K562 (cell line): ENCODE measurements at regions not wholly inside any gene's neighbourhood (a gene's known extent, or its start where the extent isn't known, plus 50 kb on each side); places are given as distances from the start of the nearest gene placed in this dataset.

Source experiments
- ATAC-seq: fragments of 200-7000 bp; cut with Tn5 transposase; 3 replicates; pipeline ENCODE4 v1.9.1; 2020; ENCODE audit warnings: moderate library complexity
- BruUV-seq: library from RNA; stranded (reverse); fragments of 400-500 nt; replicated peaks from 2 replicates; lab custom pipeline; 2021; lab: Mats Ljungman, UMichigan
- CTCF ChIA-PET: fragments of 300-600 bp; formaldehyde crosslinking; extraction: SDS; loops from one replicate; lab custom pipeline; 2021; ENCODE audit warnings: low intra/inter-chr PET ratio; lab: Yijun Ruan, JAX
- POLR2A ChIA-PET: fragments of 300-600, 350-650 bp; sonication (Branson Sonifier 250); formaldehyde crosslinking; extraction: SDS; loops from one replicate; lab custom pipeline; 2021; ENCODE audit warnings: antibody characterized with exemption, inconsistent platforms; lab: Yijun Ruan, JAX
- DNase-seq, 4 experiments: peaks; one replicate each; pipeline versions ENCODE4 v3.0.0 to v3.0.0-alpha.2; 2011 to 2018; ENCODE audit warnings: low spot score in 3 of 4, mixed read lengths in 3 of 4; ENCODE audit errors: extremely low read depth in 1 of 4
- FAIRE-seq: peaks from 2 replicates; lab custom pipeline; 2011; peaks lifted over from hg19 to GRCh38; lab: Jason Lieb, UNC
- H2AFZ ChIP-seq: 2 replicates; pipeline ENCODE4 v1.6.0; 2011; ENCODE audit warnings: low read depth, low read length, control low read depth, inconsistent platforms
- H3K27ac ChIP-seq: fragments of 200-600 bp; 3 replicates; pipeline ENCODE4 v1.8.0; 2011; ENCODE audit warnings: low read depth, mild to moderate bottlenecking, control low read depth, inconsistent platforms, low read length, moderate library complexity, mixed read lengths; ENCODE audit errors: extremely low read depth
- H3K27me3 ChIP-seq, 2 experiments: fragments of 300-600 bp in 1 of 2; 2 replicates in 1 of 2; 3 replicates in 1 of 2; pipeline versions ENCODE4 v1.6.0 to v1.8.0; 2011; ENCODE audit warnings: inconsistent platforms in 2 of 2, low read length in 2 of 2, mild to moderate bottlenecking in 1 of 2, mixed read lengths in 1 of 2, moderate library complexity in 1 of 2; ENCODE audit not compliant: control insufficient read depth in 2 of 2, insufficient read depth in 2 of 2
- H3K36me3 ChIP-seq: fragments of 300-600 bp; 3 replicates; pipeline ENCODE4 v1.8.0; 2011; ENCODE audit warnings: mild to moderate bottlenecking, low read length, inconsistent platforms; ENCODE audit not compliant: control insufficient read depth, insufficient read depth
- H3K4me1 ChIP-seq, 2 experiments: fragments of 200-600 bp in 1 of 2; replicated peaks in 1 of 2; 2 replicates in 1 of 2; 3 replicates in 1 of 2; pipeline versions ENCODE4 v1.5.1 to v1.8.0; 2011; ENCODE audit warnings: inconsistent platforms in 2 of 2, low read length in 2 of 2, mild to moderate bottlenecking in 1 of 2, mixed read lengths in 1 of 2, moderate library complexity in 1 of 2; ENCODE audit not compliant: control insufficient read depth in 2 of 2, insufficient read depth in 2 of 2
- H3K4me2 ChIP-seq: 2 replicates; pipeline ENCODE4 v1.6.1; 2011; ENCODE audit warnings: low read length, control low read depth, inconsistent platforms, mixed read lengths; ENCODE audit not compliant: insufficient read depth
- H3K4me3 ChIP-seq: fragments of 200-600 bp; sonication (generic), shearing (Covaris generic); 2 replicates; pipeline ENCODE4 v1.5.1; 2016; ENCODE audit warnings: control low read depth, inconsistent platforms
- H3K79me2 ChIP-seq: fragments of 200-600 bp; 3 replicates; pipeline ENCODE4 v1.8.0; 2011; ENCODE audit warnings: low read length, inconsistent platforms; ENCODE audit not compliant: control insufficient read depth, insufficient read depth
- H3K9ac ChIP-seq, 2 experiments: 2 replicates each; pipeline versions ENCODE4 v1.6.0 to v1.6.1; 2011; ENCODE audit warnings: low read depth in 2 of 2, low read length in 2 of 2, control low read depth in 1 of 2, inconsistent platforms in 1 of 2, mild to moderate bottlenecking in 1 of 2, mixed read lengths in 1 of 2; ENCODE audit not compliant: insufficient read depth in 1 of 2
- H3K9me1 ChIP-seq: one replicate; pipeline ENCODE4 v1.6.0; 2011; ENCODE audit warnings: inconsistent platforms, mild to moderate bottlenecking, low read length, moderate library complexity; ENCODE audit not compliant: control insufficient read depth, insufficient read depth
- H3K9me3 ChIP-seq: replicated peaks from 2 replicates; pipeline ENCODE4 v1.5.1; 2011; ENCODE audit warnings: low read depth, low read length, inconsistent platforms; ENCODE audit not compliant: control insufficient read depth, insufficient read depth
- H4K20me1 ChIP-seq: replicated peaks from 2 replicates; pipeline ENCODE4 v1.6.1; 2011; ENCODE audit warnings: low read length, inconsistent platforms, mixed read lengths; ENCODE audit not compliant: control insufficient read depth, insufficient read depth
- ARID4B ChIP-seq: sonication (generic); formaldehyde crosslinking; IDR thresholded peaks from 2 replicates; pipeline ENCODE4 v1.8.0; 2022; ENCODE audit warnings: mild to moderate bottlenecking, missing genetic modification reagents
- BMI1 ChIP-seq: fragments of 150-350 bp; IDR thresholded peaks from 2 replicates; pipeline ENCODE4 v1.6.1; 2014; ENCODE audit warnings: low read length
- E2F1 ChIP-seq: sonication (generic); formaldehyde crosslinking; IDR thresholded peaks from 2 replicates; pipeline ENCODE4 v1.8.1; 2023; ENCODE audit warnings: mild to moderate bottlenecking, missing genetic modification reagents, moderate library complexity
- EP300 ChIP-seq: IDR thresholded peaks from 2 replicates; pipeline ENCODE4 v1.6.1; 2012; ENCODE audit warnings: low read length, improper control_type of control experiment
- ESRRA ChIP-seq: fragments of 450-650 bp; IDR thresholded peaks from 2 replicates; pipeline ENCODE4 v1.6.1; 2014; ENCODE audit warnings: low read depth, mild to moderate bottlenecking, moderate library complexity, borderline replicate concordance
- RFX5 ChIP-seq: IDR thresholded peaks from 2 replicates; pipeline ENCODE4 v1.6.1; 2011; ENCODE audit warnings: low read depth, mild to moderate bottlenecking, improper control_type of control experiment, low read length
- SMARCE1 ChIP-seq: fragments of 450-650 bp; IDR thresholded peaks from 2 replicates; pipeline ENCODE4 v1.7.1; 2016; ENCODE audit warnings: mild to moderate bottlenecking
- ZKSCAN3 ChIP-seq: fragments of 250-450 bp; sonication (Bioruptor Pico); IDR thresholded peaks from 2 replicates; pipeline ENCODE4 v1.4.0; 2020
- ZNF121 ChIP-seq: sonication (generic); formaldehyde crosslinking; conservative IDR thresholded peaks from 2 replicates; pipeline ENCODE4 v1.8.0; 2022; ENCODE audit warnings: missing genetic modification reagents
- ZNF175 ChIP-seq: fragments of 200-800 bp; sonication (Bioruptor generic); IDR thresholded peaks from 2 replicates; pipeline ENCODE4 v1.6.1; 2016; ENCODE audit warnings: low read depth, mild to moderate bottlenecking, missing genetic modification characterization, missing compliant biosample characterization
- ZNF217 ChIP-seq: sonication (generic); formaldehyde crosslinking; IDR thresholded peaks from 2 replicates; pipeline ENCODE4 v1.8.0; 2022; ENCODE audit warnings: mild to moderate bottlenecking, missing genetic modification reagents
- ZNF655 ChIP-seq: fragments of 250-450 bp; sonication (Bioruptor Pico); IDR thresholded peaks from 2 replicates; pipeline ENCODE4 v1.5.0; 2021
- WGBS: fragments of 100-300 bp; shearing (Covaris generic); methylation state at CpG from one replicate; pipeline ENCODE4 v1.1.6; 2016; ENCODE audit warnings: low coverage, mixed read lengths; ENCODE audit not compliant: insufficient coverage; ENCODE audit errors: missing lambda C conversion rate; 5-methylcytosine and 5-hydroxymethylcytosine counted together
- in situ Hi-C: fragments of 300-500 bp; cut with MboI; formaldehyde crosslinking; loops from 4 replicates; pipeline ENCODE4 v1.15.0; 2018; ENCODE audit warnings: inconsistent platforms, mixed read lengths
- intact Hi-C: fragments of 100-400 bp; cut with micrococcal nuclease; formaldehyde crosslinking; loops from 2 replicates; pipeline ENCODE4 v1.14.2; 2022

GRCh38 chr7:81526971-81527370, 242.9 kb downstream of the HGF start:
- Histone ChIP-seq H3K9me3 (peaks cover 2% of the 10 kb centered on the region), H3K4me3 (no peak overlapping the region), H3K27ac (no peak overlapping the region), H3K4me2 (no peak overlapping the region), H3K36me3 (no peaks in the 10 kb centered on the region), H4K20me1 (no peaks in the 10 kb centered on the region), H3K9ac (no peak overlapping the region), H3K9me1 (no peaks in the 10 kb centered on the region), H3K79me2 (no peaks in the 10 kb centered on the region), H2AFZ (no peak overlapping the region), H3K27me3 (no peaks in the 10 kb centered on the region), H3K4me1 (no peaks in the 10 kb centered on the region)
- ATAC-seq = no peak
- POLR2A ChIA-PET = no interaction called here
- intact Hi-C loops = no loop called here
- no peak for DNase-seq
- in situ Hi-C loops = no loop called here
- CTCF ChIA-PET = no interaction called here
- no peak for TF ChIP-seq E2F1 (CRISPR knock-in tag)
- no peak for TF ChIP-seq ESRRA
- no peak for TF ChIP-seq ZNF121
- no peak for TF ChIP-seq SMARCE1
- 0% methylated on average over 1 of the region's 1 CpG for WGBS
- no TSS peak for BruUV-seq
- FAIRE-seq = no peak

GRCh38 chr7:81525841-81526240, 244.0 kb downstream of the HGF start:
- POLR2A ChIA-PET = no interaction called here
- CTCF ChIA-PET = no interaction called here
- in situ Hi-C loops = no loop called here
- TF ChIP-seq EP300 = no peak
- TF ChIP-seq ZNF175 (CRISPR knock-in tag) = no peak
- no peak for TF ChIP-seq ZKSCAN3 (CRISPR knock-in tag)
- TF ChIP-seq ZNF655 (CRISPR knock-in tag) = no peak
- no peak for TF ChIP-seq ZNF217
- no peak for TF ChIP-seq BMI1
- no peak for TF ChIP-seq RFX5
- TF ChIP-seq ARID4B (CRISPR knock-in tag) = no peak

More at GRCh38 chr7:81525841-81526240, 244.0 kb downstream of the HGF start:
- no peak overlapping the region for H3K27ac ChIP-seq
- DNase-seq (no peak), FAIRE-seq (no peak), ATAC-seq (no peak)
- H3K79me2 ChIP-seq = no peaks in the 10 kb centered on the region
- intact Hi-C loops = no loop called here
- H3K9me3 ChIP-seq = peaks cover 2% of the 10 kb centered on the region
- no peaks in the 10 kb centered on the region for H3K36me3 ChIP-seq
- H3K4me1 ChIP-seq = no peaks in the 10 kb centered on the region
- no peaks in the 10 kb centered on the region for H3K9me1 ChIP-seq
- no peak overlapping the region for H3K4me3 ChIP-seq
- no TSS peak for BruUV-seq
- no peak overlapping the region for H3K9ac ChIP-seq
- no peak overlapping the region for H2AFZ ChIP-seq
- H3K4me2 ChIP-seq = no peak overlapping the region
- no peaks in the 10 kb centered on the region for H4K20me1 ChIP-seq
- no peaks in the 10 kb centered on the region for H3K27me3 ChIP-seq
